NK-92 (cell line): ENCODE measurements at regions not wholly inside any gene's neighbourhood (a gene's known extent, or its start where the extent isn't known, plus 50 kb on each side); places are given as distances from the start of the nearest gene placed in this dataset.
"Not testable (repeated sequence)": the region's sequence is repeated elsewhere in the genome, so short reads cannot be mapped to it uniquely, and the experiment has no call there.

ENCODE experiments used
- DNase-seq: peaks from one replicate; lab custom pipeline; 2025; ENCODE audit not compliant: unreplicated experiment; lab: John Stamatoyannopoulos, UW

DNA sequence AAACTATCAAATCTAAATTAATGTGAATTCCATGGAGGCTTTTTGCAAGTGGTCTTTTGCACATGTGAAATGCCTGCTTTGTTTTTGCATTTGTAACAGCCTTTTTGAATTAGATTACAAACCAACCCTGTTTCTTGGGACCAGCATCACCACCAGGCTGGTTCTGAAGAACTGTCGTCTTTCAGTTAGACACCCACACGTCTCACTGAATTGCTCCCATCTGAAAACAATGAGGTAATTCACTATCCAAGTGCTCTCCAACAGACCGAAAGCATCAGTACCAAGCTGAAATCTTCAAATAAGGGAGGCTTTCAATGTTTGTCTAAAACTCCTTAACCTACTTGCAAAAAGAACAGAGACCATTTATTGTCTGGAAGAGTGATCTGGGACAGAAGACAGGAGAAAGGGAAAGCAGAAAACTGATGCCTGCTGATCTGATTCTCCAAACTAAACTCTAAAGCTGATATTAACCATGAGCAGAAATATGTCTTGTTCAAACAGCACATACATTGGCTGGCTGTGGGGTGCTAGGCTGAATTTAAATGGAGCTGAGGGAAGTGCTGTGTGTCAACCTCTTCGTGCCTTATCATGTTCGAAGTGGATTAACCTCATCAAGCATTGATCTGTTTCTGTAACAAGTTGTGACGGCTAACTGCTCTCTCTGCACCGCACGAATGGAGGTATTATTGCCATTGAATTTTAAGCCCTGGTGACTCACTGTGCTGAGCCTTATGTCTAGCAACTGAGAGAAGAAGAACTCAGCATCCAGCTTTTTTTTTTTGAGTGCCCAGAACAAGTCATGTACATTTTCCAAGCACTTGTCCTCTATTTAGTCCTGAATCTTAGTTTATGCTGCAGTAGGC lies 213.7 kb upstream of the P2RY1 start:
- DNase-seq: no peak

DNA sequence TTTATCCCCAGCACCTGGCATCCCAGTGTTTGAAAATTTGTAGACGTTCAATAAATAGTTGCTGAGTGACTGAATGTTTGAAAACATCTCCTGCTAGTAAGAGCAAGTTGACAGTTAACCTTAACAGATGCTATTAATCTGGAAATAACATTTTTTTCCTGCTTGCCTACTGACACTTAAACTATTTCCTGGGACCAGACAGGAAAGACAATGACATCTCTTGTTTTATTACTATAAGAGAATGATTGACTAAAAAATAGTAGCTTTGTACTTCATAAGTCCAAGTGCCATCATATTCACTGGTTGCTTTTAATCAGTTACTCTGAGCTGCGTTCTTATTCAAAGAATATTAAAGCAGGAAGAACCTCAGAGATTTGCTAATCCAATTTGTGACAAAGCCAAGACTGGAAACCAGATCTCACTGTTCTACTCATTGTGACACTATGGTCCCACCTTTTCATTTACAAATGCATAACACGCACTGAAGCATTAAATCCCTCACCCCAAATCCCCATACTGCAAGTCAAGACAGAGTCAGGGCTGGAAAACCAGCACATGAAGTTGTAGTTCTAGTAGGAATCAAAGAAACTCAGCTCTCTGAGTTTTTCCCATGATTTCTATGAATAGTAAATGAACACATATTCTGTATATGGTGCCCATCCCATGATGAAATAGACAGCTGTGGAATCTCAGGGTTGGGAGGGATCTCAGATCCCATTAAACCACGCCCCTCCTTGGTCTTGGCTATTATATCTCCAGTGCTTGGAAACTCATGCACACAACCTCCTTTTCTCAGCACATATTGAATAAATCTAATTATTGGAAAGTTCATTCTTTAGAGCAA lies 212.7 kb upstream of the P2RY1 start:
- no peak for DNase-seq

DNA sequence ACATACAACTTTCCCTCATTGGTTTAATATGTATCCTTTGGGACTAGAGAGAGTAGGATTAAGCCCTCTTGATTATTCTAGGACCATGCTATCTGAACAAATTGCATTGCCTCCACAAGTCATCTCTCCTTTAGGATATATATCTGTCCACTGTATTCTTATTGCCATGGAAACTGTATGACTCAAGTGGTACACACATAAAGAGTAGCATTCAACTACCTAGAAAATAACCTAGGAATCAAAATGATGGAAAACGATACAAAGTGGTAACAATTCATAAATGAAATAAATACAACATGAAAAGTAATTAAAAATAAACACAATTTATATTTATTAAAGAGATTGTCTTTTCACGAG lies 212.1 kb upstream of the P2RY1 start:
- DNase-seq: no peak

DNA sequence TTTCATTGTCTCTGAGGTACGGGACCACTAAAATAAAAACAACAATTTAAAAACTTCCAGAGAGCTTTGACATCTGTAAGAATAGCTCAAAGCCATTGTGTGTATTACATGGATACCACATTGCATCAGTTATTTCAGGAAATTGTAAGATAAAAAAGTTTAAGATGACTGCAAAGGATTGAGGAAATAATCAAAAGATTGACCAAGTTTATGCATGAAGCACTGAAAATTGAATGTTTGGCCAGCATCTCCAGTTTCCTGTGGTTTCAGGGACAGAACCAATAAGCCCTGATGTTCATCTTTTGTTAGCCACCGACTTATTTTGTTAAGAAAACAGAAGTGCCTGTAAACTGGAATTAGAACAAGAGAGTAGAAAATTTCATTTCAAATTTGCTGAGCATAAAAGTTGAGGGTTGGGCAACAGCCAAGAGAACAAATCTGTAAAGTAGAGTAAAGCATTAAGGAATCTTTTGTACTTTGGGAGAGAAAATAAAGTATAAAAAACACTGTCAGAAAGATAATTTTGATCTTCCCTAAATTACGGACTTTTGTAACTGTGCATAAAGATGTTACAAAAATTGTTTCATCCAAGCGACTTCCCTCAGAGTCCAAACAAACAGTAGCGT lies 211.5 kb upstream of the P2RY1 start:
- DNase-seq: no peak

DNA sequence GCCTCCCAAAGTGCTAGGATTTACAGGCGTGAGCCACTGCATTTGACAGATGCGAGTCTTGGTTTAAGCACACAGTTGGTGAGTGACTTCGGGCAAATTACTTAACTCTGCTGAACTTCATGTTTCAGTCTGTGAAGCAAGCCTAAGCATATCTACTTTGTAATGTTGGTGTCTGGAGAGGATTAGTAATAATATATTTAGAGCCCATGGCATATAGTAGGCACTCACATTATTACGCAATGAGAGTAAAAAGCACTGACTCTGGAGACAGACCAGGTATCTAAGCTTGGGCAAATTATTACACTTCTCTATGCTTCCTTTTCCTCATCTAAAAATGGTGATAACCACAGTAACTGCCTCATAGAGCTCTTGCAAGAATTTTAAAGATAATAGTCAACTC lies 208.7 kb upstream of the P2RY1 start:
- DNase-seq: no peak

DNA sequence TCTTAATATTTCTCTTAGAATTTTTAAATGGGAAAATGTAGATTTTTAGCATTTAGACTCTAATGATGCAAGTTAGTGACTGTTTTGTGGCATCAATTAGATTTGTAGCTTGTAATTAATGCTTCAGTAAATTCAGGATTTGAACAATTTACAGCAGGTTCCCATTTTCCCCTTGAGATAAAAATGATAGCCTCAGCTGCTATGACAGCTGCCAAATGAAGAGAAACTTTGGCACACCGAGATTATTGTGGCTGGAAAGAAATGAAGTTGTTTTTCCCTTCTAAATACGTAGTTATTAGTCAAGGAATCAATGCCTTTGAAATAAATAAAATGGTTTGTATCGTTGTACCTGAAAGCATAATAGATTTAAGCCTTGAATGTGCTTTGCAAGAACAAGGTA lies 206.4 kb upstream of the P2RY1 start:
- DNase-seq: no peak

DNA sequence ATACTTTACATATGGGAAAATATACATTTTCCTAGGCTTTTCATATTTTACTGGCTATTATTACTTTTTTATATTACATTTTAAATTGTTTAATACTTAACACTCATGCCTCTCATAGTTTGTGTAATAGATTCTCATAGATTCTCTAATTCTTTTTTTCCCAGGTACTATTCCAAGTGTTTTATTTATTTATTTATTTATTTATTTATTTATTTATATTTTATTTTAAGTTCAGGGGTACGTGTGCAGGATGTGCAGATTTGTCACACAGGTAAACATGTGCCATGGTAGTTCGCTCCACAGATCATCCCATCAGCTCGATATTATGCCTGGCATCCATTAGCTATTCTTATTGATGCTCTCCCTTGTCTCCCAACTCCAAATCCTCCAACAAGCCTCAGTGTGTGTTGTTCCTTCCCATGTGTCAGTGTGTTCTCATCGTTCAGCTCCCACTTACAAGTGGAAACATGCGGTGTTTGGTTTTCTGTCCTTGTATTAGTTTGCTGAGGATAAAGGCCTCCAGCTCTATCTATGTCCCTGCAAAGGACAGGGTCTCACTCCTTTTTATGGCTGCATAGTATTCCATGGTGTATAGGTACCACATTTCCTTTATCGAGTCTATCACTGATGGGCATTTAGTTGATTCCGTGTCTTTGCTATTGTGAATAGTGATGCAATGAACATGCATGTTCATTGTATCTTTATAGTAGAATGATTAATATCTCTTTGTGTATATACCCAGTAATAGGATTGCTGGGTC lies 205.4 kb upstream of the P2RY1 start:
- no peak for DNase-seq

DNA sequence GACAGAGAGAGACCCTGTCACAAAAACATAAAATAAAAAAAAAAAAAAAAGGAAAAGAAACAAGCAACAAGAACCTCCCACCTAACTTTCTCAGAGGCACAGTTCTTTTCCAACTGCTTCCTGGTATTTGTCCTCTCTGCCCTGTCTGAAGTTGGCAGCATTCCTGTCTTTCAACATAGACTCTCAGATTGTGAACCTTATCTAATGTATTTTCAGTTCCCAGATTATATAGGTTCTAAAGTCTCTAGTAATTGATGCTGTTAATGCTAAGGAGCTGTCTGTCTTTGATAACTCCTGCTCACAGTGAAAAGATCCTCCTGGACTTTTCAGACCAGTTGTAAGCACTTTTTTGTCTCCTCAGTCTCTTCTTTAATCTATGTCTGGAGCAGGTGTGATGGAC lies 199.5 kb upstream of the P2RY1 start:
- DNase-seq: no peak

DNA sequence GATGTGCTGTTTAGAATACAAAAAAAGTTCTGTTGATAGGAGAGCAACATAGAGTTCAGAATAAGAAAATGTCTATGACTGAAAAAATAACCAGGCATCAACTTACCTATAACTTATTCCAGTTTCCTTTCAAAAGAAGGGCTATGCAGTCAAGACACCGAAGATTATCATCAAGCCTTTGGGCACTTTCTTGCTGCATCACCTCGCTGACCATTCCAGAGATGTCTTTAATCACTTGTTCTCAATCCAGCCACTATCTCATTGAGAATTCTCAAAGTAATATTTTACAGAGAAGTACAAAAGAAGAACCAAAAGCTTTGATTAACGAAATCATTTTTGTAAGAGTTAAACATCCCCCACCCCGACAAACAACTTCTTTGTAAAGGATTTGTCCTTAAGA lies 198.3 kb upstream of the P2RY1 start:
- no peak for DNase-seq

DNA sequence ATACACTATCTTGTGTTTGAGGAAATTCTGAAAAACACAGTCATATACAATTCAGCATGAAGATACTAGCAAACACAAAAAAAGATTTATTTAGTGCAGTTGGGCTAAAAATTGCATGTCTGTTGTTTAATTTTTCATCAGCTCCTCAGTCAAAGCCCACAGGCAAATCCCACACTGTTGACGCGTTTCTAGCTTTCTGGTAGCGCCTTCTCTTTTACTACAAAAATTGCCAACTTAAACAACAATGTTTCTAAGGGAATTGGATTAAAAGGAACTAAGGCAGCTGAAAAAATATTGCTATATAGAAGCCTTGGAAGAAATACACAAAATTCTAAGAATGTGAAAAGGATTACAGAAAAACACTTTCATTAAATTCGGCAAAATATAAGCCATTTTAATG lies 196.7 kb upstream of the P2RY1 start:
- no peak for DNase-seq

DNA sequence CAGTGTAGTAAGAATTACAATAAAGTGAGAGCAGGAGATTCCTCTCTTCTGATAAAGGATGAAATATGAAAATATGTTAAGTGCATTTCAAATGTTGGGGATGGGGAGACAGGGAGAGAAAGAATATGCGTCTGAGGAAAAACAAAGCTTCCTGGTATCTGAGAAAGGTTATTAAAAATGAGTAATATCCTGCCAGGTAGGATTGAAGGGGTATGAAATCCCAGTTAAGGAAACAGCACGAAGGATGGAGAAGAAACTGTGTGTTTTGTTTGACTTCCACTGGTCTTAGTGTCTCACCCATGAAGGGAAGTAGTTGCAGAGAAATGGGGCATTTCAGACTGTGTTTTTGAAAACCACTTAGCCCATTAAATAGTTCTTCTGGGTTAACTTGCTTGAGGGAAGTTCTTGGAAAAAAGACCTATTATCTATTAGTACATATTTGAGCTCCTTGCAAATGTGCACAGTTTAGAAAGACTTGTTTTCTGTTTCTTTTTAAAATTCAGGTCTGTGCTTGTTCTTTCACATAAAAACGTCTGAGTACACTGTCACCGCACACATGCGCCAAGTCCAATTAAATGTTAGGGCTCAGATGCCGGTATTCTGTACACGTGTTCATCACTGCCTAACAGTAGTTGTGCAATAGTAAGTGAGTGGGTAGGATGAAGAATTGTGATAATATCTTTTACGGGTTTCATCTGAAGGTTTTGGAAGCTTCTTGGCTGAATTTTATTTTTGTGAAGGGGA lies 196.1 kb upstream of the P2RY1 start:
- no peak for DNase-seq

DNA sequence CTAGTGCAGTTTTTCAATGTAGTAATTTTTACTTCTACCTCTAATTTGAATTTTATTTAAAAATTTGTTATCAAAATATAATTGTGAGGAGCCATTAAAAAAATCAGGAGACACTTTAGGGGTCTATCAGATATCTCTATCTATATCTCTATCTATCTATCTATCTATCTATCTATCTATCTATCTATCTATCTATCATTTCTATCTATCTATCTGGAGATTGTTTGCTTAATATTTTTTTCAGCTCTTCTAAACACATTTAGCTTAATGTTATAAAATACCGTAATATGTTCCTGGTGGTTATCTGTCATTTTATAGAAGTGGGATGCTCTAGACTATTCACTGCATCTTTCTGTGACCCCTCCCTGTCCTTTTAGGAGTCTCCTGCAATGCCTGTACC lies 193.7 kb upstream of the P2RY1 start:
- no peak for DNase-seq

DNA sequence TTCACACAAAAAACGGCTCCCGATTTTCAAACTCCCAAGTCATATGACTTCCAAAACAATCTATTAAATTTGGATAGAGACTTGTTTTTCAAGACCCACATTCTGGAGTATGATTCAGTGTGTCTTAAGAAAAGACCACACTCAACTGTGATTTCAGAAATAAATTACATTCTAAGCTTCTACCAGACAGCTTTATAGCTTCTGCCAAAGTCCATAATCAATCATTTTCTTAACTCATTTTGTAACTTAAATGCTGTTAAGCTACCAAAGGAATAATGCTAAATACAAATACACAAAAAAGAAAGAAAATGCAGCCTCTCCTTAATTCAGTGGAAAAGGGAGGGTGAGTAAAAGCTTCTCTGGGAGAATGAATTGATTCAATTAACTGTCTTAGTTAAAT lies 192.3 kb upstream of the P2RY1 start:
- no peak for DNase-seq

DNA sequence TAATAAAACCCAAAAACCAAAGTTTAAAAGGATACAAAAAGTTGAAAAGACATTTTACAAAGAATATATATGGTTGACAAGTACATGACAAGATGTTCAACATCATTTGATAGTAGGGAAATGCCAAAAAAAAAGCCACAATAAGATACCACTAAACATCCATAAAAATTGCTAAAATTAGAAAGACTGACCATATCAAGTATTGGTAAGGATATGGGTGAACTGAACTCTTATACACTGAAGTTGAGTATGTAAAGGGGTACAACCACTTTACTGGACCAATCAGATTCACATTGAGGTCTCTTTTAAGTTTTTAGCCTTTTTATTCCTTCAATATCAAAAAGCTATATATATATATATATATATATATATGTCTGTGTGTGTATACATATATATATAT lies 190.5 kb upstream of the P2RY1 start:
- no peak for DNase-seq

DNA sequence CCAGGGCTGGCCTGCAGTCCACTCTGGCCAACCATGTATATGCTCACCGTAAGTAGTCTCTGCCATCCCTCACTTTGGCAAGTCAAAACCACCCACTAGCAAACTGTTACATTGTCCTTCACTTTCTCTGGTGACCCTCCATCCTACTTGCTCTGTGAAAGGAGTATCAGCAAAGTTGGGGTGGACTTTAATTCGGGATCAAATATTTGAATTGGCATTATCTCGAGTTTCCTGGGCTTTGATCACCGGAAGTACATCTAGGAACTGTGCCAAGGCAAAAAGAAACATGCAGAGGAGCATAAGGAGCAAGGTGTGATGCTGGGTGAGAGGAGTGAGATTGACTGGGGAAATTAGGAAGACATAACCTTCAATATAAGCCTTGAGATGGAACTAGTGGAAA lies 188.9 kb upstream of the P2RY1 start:
- DNase-seq: no peak

DNA sequence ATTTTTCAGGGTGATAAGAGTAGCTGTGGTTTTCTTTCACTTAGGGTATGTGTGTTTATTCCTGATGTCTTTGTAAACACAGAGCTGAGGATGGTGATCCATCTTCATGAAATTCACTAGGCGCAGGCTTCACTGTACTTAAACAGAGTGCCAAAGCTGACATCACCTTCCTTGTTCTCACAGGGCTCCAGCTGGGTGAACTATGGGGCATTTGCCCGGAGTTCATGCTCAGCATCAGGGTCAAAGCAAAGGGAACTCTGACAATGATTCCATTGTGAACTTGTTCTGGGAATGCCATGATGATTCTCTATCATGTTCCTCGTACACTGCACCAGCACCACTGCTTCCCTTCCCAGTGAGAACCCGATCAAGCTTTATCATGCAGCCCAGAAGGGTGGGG lies 184.8 kb upstream of the P2RY1 start:
- no peak for DNase-seq

DNA sequence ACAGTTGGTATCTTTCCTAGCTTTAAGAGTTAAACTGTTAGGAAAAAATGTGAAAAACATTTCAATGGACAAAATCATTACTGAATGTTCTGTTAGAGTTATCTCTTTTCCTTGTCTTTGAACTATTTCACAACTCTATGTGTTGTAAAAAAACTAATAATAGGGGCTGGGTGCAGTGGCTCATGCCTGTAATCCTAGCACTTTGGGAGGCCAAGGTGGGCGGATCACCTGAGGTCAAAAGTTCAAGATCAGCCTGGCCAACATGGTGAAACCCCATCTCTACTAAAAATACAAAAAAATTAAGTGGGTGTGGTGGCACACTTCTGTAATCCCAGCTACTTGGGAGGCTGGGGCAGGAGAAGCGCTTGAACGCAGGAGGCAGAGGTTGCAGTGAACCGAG lies 184.0 kb upstream of the P2RY1 start:
- not testable (repeated sequence) for DNase-seq

DNA sequence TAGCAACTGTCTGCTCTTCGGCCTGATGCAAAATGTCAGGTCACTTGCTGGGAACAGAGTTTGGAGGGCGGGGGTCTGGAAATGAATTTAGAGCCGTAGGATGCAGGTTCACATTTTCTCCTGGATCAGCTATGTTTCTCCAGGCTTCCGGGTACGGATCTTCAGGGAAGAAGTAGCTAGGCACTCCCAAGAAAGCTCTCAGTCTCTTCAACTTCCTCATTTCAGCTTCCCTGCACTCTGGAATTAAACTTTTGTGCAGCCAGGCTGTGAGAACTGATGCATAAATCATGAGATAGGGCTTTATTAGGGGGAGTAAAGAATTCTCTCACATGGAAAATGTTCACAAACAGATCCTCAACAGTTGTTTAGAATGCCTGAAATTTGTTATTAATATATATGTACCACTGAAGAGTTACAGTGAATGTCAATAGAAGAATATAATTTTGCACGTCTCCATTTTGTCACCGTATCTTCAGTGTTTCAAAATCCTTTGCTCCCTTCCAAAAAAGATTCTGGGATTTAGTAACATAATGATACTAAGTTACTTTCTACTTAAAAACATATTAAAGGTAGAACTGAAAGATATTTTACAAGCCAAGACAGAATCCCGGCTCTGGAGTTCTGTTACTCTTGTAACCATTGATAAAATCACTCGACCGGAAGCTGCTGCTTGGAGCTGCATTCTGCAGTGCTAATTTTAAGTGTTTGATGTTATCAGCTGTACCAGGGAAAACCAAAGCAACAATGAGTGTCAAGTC lies 178.5 kb upstream of the P2RY1 start:
- DNase-seq: no peak

DNA sequence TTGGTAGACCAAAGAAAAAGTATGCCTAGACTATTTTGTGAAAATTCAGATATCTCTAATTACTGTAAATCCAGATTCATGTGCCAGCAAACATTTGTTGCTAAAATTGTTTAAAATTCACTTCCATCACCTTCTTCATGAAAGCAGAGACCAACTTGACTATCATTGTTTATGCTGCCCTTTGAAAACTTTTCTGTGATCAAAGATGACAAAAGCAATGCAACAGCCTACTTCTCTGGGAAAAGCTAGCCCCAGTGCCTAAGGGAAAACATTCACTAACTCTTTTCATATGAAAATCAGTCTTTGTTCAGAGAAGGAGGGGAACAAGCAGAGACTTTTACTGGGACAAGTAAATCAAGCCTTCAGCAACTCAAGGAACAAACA lies 178.0 kb upstream of the P2RY1 start:
- no peak for DNase-seq
